Fibroblast of upper back skin (primary cell): ENCODE measurements at regions not wholly inside any gene's neighbourhood (a gene's known extent, or its start where the extent isn't known, plus 50 kb on each side); places are given as distances from the start of the nearest gene placed in this dataset.
"Not testable (repeated sequence)": the region's sequence is repeated elsewhere in the genome, so short reads cannot be mapped to it uniquely, and the experiment has no call there.

Source experiments
- DNase-seq: peaks from one replicate; pipeline ENCODE4 v3.0.0-alpha.2; 2013

DNA sequence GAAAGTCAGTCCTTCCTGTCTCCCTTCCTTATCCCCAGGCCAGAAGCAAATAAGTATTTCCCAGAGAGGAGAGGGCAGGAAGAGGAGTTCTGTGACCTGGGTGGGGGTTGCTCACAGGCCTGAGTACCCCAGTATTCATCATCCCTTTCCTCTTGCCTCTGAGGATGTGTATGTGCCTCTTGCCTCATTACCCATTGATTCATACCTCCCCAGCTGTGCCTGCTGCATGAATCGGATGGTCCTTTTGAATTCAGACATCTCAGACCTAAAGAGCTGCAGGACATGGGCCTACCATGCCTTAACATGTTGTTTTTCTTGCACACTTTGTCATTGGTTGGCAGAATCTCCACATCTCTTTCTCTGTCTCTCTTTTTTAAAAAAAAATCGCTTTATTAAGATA is 112.8 kb upstream of the SHB start:
- DNase-seq: no peak

GRCh38 chr9:38181232-38181631 is 112.2 kb upstream of the SHB start:
- no peak for DNase-seq

- no peak for DNase-seq
Observed at GRCh38 chr9:38180656-38181055, 111.6 kb upstream of the SHB start.

- no peak for DNase-seq
Observed at GRCh38 chr9:38179965-38180364, 110.9 kb upstream of the SHB start.

GRCh38 chr9:38178237-38178636 is 109.2 kb upstream of the SHB start:
- DNase-seq: no peak

- no peak for DNase-seq
Observed at GRCh38 chr9:38177680-38178079, 108.7 kb upstream of the SHB start.

- no peak for DNase-seq
Observed at GRCh38 chr9:38176251-38176650, 107.2 kb upstream of the SHB start.

DNA sequence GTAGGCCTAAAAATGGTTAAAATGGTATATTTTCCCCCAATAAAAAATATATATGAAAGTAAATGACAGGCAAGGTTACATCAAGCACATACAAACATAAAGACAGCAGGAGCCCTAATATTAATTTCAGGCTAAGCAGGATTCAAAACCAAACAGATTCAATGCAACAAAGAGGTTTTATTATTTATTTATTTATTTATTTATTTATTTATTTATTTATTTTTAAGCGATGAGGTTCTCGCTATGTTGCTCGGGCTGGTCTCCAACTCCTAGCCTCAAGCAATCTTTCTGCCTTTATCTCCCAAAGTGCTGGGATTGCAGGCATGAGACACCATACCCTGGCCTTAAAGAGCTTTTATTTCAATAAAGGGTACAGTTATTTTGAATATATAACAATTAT is 106.4 kb upstream of the SHB start:
- DNase-seq: no peak

GRCh38 chr9:38172586-38172985 is 103.6 kb upstream of the SHB start:
- no peak for DNase-seq

DNA sequence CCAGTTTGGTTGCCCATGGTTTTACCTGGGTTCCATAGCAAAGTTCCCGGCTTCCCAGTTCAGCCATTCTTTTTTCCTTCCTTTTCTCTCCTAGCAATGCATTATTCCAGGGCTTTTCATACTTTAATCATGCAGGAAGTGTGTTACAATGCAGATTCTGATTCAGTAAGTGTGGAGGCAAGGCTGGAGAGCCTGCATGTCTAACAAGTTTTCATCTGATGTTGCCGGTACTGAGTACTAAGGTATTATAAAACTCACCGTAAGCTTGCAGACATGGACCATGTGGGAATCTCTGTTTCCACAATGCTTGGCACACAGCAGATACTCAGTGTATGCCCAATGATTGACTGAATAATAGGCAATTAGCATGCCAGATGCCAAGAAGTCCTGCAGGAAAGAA is 102.9 kb upstream of the SHB start:
- no peak for DNase-seq

DNA sequence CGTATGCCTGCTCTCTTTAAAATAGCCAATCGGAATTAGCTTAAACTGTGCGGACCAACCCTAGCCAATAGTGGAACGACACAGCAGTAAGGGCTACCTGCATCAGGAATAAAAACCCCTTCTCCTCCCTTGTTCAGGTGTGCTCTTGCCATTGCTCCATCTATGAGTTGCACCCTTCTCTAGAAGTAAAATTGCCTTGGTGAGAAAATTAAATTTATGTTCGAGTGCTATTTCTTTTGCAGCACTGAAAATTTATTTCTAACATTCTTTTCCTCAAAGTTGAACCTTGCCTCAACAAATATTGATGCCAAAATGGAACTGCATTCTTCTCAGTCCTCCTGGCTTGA is 102.5 kb upstream of the SHB start:
- DNase-seq: no peak

DNA sequence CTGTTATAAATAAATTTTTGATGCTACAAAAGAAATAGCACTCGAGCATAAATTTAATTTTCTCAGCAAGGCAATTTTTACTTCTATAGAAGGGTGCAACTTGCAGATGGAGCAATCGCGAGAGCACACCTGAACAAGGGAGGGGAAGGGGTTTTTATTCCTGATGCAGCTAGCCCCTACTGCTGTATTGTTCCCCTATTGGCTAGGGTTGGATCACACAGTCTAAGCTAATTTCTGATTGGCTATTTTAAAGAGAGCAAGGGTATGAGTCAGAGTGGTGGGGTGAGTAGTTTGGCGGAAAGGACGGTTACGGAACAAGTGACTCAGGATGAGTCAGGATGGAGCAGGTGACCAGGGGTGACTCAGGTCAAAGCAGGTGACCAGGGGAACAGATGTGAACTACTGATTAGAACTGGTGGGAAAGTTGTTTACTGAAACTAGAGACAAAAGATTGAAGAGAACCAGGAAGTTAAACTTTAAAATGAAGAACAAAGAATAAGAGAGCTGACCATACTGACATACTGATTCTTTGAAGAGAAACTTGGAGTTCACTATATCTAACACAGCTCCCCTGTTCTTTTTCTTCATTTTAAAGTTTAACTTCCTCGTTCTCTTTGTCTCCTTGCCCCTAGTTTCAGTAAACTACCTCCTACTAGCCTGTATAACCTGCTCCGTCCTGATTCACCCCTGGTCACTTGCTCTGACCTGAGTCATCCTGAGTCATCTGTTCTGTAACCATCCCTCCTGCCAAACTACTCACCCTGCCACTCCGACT is 101.9 kb upstream of the SHB start:
- not testable (repeated sequence) for DNase-seq

- DNase-seq: not testable (repeated sequence)
Observed at GRCh38 chr9:38170155-38170554, 101.1 kb upstream of the SHB start.

GRCh38 chr9:38166501-38166900 is 97.5 kb upstream of the SHB start:
- no peak for DNase-seq

GRCh38 chr9:38164659-38165221 is 95.7 kb upstream of the SHB start:
- no peak for DNase-seq

- no peak for DNase-seq
Observed at GRCh38 chr9:38163518-38163917, 94.5 kb upstream of the SHB start.

DNA sequence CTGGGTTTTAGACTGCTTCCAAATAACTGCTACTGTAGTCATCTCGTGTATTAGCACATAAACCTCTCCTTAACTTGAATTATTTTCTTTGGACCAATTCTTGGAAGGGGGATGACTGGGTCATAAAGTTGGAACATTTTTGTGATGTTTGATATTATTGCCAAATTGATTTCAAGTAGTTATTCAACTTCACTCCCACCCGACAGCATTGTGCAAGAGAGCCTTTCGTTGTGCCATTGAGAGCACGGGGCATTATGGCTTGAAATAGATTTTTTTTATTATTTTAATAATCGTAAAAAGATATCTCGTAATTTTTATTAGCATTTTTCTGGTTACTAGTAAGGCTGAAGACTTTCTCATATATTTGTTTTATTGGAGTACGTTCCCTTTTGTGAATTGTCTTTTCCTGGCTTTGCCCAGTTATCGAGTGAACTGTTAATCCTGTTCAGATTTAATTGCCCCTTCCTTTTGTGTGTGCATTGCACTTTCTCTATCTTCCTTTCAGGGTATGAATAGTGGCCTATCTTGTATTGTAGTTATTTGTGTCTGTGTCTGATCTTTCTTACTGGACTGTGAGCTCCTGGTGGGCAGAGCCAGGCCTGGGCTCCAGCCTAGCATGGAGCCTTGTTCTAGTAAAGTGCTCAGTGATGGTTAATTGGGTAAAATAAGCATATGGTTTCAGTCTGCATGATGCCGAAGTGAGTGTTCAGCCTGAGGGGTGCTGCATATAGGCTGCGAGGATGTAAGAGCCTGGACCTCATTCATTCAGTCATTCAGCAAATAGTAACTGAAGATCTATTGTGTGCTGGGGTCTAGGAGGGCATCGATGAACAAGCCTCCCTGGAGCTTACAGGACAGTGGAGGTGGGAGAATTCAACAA is 93.5 kb upstream of the SHB start:
- DNase-seq: no peak

- peak; percentile 54 for DNase-seq
Observed at GRCh38 chr9:38160613-38161215, 91.7 kb upstream of the SHB start.

- DNase-seq: no peak
Observed at GRCh38 chr9:38159599-38159998, 90.6 kb upstream of the SHB start.

DNA sequence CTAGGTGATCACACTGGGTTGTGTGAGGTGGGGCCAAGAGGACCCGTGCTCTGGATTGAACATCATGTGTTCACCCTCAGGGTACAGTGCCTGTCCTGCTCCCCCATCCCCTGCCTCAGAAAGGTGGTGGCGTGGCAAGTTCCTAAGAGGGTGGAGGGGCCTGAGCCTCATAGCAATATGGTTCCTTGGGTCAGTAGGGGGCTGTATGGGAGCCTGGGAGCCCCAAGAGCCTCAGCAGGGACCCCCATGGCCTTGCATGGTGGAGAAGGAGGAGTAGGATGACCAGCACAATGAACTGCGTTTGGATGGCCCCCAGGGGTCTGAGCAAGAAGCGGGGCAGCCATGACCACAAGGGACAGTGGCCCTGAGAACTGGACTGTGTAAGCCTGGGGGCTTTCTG is 89.6 kb upstream of the SHB start:
- DNase-seq: no peak

DNA sequence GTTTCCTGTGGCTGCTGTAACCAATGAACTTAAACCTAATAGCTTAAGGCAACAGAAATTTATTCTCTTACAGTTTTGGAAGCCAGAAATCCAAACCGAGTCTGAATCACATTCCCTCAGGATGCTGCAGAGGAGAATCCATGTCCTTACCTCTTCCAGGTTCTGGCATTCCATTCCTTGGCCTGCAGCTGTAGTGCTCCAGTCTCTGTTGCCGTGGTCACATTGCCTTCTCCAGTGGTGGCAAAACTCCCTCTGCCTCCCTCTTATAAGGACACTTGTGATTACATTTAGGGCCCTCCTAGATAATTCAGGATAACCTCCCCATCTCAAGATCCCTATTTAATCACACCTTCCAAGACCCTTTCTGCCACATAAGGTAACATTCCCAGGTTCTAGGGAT is 88.7 kb upstream of the SHB start:
- DNase-seq: no peak

DNA sequence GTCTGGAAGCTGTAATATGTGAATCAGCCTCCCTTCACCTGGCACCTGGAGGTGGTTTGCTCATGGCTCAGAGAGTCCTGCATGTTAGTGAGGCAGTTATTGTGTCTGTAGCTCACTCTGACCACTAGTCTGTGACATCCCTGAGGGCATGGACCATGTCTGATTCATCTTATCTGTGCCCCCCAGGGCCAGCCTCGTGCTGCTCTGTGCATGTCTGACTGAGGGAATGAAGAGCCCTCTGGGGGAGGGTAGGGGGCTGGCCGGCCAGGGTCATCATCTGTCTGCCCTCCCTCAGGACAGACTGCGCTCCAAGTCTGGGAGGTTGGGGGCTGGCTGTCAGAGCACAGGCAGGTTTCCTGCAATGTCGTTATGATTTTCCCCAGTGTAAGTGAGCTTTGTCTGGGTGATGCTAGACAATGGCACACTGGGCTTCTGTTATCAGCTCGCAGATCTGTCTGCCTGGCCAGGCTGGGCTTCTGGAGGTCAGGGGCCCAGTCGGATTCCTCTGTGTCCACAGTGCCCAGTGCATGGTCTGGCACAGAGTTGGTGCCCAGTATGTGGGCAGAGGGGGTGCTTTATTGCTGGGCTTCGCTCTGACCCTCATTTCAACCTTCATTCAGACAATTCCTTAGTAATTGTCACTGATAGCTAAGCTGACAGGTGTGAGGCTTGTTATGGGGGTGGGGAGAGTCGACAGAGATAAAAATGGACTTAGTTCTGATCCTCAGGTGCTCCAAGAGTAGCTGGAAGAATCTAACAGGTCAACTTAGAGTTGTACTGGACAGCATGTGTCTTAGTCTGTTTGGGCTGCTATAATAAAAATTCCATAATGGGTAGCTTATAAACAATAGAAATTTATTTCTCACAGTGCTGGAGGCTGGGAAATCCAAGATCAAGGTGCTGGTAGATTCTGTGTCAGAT is 85.7 kb upstream of the SHB start:
- no peak for DNase-seq

DNA sequence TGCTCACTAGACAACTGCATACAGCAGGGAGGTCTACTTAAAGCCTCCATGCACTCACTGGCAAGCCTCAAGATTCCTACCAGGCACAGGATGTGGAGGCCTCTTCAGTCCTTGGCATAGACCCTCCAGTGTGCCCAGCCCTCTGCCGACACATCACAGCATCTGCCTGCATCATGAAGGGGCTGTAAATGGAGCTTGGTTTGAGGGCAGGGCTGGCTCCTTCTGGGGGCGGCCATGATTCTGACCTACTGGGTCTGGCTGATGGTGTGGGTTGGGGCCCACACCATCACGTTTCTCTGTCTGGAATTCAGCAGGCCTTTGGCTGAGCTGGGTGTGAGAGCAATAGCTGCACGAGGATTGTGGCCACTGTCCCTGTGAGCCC is 84.9 kb upstream of the SHB start:
- DNase-seq: no peak
